ENCODE measurements at regions not wholly inside any gene's neighbourhood (a gene's known extent, or its start where the extent isn't known, plus 50 kb on each side); places are given as distances from the start of the nearest gene placed in this dataset.

DNA sequence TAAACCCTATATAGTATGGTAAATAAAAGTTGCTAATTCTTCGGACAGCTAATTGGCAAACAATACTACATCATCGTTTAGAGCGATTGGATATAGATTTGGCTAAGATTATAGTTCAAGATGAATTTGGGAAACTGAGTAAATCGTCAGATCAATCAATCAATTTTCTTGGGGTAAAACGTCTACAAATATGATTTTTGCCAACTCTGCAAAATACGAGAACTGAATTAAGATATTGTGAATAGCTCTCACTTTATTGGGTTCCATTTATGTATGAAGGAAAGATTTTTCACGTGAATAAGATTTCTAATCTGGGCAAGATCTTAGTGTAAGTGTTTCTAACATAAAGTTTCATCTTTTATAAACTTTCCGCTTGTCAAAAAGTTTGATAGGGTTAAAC, 132.9 kb upstream of the AGR3 start:
- Histone ChIP-seq H3K27ac (ENCODE audit: low read length in 2 of 2) (no peak overlapping the region), H3K4me1 (ENCODE audit: control insufficient read depth in 2 of 2, insufficient read depth in 2 of 2, low read length in 2 of 2) (peaks cover 0 to 2% of the 10 kb centered on the region in 2 donors), H3K4me3 (ENCODE audit: control extremely low read depth in 1 of 5, extremely low read depth in 1 of 5, insufficient read depth in 1 of 5, low read depth in 2 of 5, low read length in 4 of 5) (no peak overlapping the region), H3K4me2 (replicated peaks; ENCODE audit: low read depth, low read length, poor library complexity, severe bottlenecking) (no peak overlapping the region), H3K36me3 (replicated peaks in 1 of 2; ENCODE audit: control extremely low read depth in 1 of 2, control insufficient read depth in 1 of 2, extremely low read depth in 1 of 2, insufficient read depth in 2 of 2, low read length in 1 of 2) (no peaks in the 10 kb centered on the region), H3K27me3 (replicated peaks in 1 of 4; ENCODE audit: control extremely low read depth in 1 of 4, control insufficient read depth in 3 of 4, insufficient read depth in 4 of 4, low read length in 3 of 4) (no peaks in the 10 kb centered on the region), H3K9ac (ENCODE audit: low read length) (no peak overlapping the region), H3K9me3 (ENCODE audit: control extremely low read depth in 1 of 3, control insufficient read depth in 2 of 3, insufficient read depth in 1 of 3, low read length in 2 of 3) (no peaks in the 10 kb centered on the region), H2AFZ (ENCODE audit: insufficient read depth, low read depth, low read length, poor library complexity, severe bottlenecking) (no peak overlapping the region), H3K79me2 (ENCODE audit: control insufficient read depth, insufficient read depth, low read length) (no peaks in the 10 kb centered on the region), H4K20me1 (ENCODE audit: control insufficient read depth, insufficient read depth, low read length, poor library complexity, severe bottlenecking) (no peaks in the 10 kb centered on the region)
- H3K4me1 Mint-ChIP-seq, result peaks cover 7% of the 10 kb centered on the region
- no peaks in the 10 kb centered on the region for H3K9me3 Mint-ChIP-seq (ENCODE audit: insufficient read depth)
- ATAC-seq (ENCODE audit: low read depth), result no peak
- POLR2A ChIA-PET, result no interaction called here
- no peak for DNase-seq
- no peaks in the 10 kb centered on the region for H3K27me3 Mint-ChIP-seq
- CTCF ChIA-PET, result no interaction called here
- no peak overlapping the region for H3K27ac Mint-ChIP-seq
- no CpG with 5 or more reads among the region's 8 CpGs for WGBS (ENCODE audit: insufficient coverage)
- no peak overlapping the region for H3K4me3 Mint-ChIP-seq
- TF ChIP-seq, protein P1, sequence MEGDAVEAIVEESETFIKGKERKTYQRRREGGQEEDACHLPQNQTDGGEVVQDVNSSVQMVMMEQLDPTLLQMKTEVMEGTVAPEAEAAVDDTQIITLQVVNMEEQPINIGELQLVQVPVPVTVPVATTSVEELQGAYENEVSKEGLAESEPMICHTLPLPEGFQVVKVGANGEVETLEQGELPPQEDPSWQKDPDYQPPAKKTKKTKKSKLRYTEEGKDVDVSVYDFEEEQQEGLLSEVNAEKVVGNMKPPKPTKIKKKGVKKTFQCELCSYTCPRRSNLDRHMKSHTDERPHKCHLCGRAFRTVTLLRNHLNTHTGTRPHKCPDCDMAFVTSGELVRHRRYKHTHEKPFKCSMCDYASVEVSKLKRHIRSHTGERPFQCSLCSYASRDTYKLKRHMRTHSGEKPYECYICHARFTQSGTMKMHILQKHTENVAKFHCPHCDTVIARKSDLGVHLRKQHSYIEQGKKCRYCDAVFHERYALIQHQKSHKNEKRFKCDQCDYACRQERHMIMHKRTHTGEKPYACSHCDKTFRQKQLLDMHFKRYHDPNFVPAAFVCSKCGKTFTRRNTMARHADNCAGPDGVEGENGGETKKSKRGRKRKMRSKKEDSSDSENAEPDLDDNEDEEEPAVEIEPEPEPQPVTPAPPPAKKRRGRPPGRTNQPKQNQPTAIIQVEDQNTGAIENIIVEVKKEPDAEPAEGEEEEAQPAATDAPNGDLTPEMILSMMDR (IDR thresholded peaks at IDR 0.05), result no peak
- no peak for TF ChIP-seq EZH2 (IDR thresholded peaks at IDR 0.05; ENCODE audit: borderline replicate concordance, insufficient read depth, low read depth, low read length, poor library complexity, severe bottlenecking)
- intact Hi-C loops (cut with micrococcal nuclease), result no loop called here

DNA sequence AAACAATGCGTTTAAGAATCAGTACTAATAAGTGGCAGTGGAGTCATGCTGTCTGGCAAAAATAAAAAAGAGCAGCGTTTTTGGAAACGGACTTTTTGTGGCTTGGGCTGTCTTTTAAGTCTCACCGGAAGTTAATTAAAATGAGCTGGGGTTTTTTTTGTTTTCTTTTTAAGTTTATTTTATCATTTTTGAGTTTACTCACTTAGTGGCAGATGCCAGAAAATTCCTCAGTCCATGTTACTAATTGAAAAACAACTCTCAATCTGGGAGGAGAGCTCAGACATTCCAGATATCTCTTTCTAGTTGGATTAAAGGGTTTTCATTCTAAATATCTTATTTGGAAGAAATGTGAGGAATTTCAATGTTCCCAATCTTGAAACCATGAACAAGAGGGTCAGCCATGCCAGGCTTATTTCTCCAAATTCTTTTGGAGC, 133.8 kb upstream of the AGR3 start:
- POLR2A ChIA-PET, result no interaction called here
- CTCF ChIA-PET, result no interaction called here
- no peaks in the 10 kb centered on the region for H3K36me3 ChIP-seq (replicated peaks in 1 of 2; ENCODE audit: control extremely low read depth in 1 of 2, control insufficient read depth in 1 of 2, extremely low read depth in 1 of 2, insufficient read depth in 2 of 2, low read length in 1 of 2)
- ATAC-seq (ENCODE audit: low read depth), result no peak
- H3K9me3 Mint-ChIP-seq (ENCODE audit: insufficient read depth), result no peaks in the 10 kb centered on the region
- DNase-seq, result no peak
- 80% methylated on average over 1 of the region's 4 CpGs for WGBS (ENCODE audit: insufficient coverage)
- H3K79me2 ChIP-seq (ENCODE audit: control insufficient read depth, insufficient read depth, low read length), result no peaks in the 10 kb centered on the region
- no peak overlapping the region for H3K4me3 Mint-ChIP-seq
- H3K4me1 ChIP-seq (ENCODE audit: control insufficient read depth in 2 of 2, insufficient read depth in 2 of 2, low read length in 2 of 2), result peaks cover 0 to 2% of the 10 kb centered on the region in 2 donors
- H4K20me1 ChIP-seq (ENCODE audit: control insufficient read depth, insufficient read depth, low read length, poor library complexity, severe bottlenecking), result no peaks in the 10 kb centered on the region
- H2AFZ ChIP-seq (ENCODE audit: insufficient read depth, low read depth, low read length, poor library complexity, severe bottlenecking), result no peak overlapping the region
- no peak overlapping the region for H3K4me3 ChIP-seq (ENCODE audit: control extremely low read depth in 1 of 5, extremely low read depth in 1 of 5, insufficient read depth in 1 of 5, low read depth in 2 of 5, low read length in 4 of 5)
- H3K9me3 ChIP-seq (ENCODE audit: control extremely low read depth in 1 of 3, control insufficient read depth in 2 of 3, insufficient read depth in 1 of 3, low read length in 2 of 3), result no peaks in the 10 kb centered on the region
- H3K27ac ChIP-seq (ENCODE audit: low read length in 2 of 2), result no peak overlapping the region
- no peaks in the 10 kb centered on the region for H3K27me3 Mint-ChIP-seq
- H3K4me1 Mint-ChIP-seq, result peaks cover 5% of the 10 kb centered on the region
- H3K4me2 ChIP-seq (replicated peaks; ENCODE audit: low read depth, low read length, poor library complexity, severe bottlenecking), result no peak overlapping the region
- no peak overlapping the region for H3K9ac ChIP-seq (ENCODE audit: low read length)
- no peaks in the 10 kb centered on the region for H3K27me3 ChIP-seq (replicated peaks in 1 of 4; ENCODE audit: control extremely low read depth in 1 of 4, control insufficient read depth in 3 of 4, insufficient read depth in 4 of 4, low read length in 3 of 4)
- intact Hi-C loops (cut with micrococcal nuclease), result no loop called here
- no peak overlapping the region for H3K27ac Mint-ChIP-seq
- no peak for TF ChIP-seq EZH2 (IDR thresholded peaks at IDR 0.05; ENCODE audit: borderline replicate concordance, insufficient read depth, low read depth, low read length, poor library complexity, severe bottlenecking)
- TF ChIP-seq, protein P1 (IDR thresholded peaks at IDR 0.05), result no peak

Measured in B cell (primary cell).